ENCODE measurements at regions not wholly inside any gene's neighbourhood (a gene's known extent, or its start where the extent isn't known, plus 50 kb on each side); places are given as distances from the start of the nearest gene placed in this dataset.

DNA sequence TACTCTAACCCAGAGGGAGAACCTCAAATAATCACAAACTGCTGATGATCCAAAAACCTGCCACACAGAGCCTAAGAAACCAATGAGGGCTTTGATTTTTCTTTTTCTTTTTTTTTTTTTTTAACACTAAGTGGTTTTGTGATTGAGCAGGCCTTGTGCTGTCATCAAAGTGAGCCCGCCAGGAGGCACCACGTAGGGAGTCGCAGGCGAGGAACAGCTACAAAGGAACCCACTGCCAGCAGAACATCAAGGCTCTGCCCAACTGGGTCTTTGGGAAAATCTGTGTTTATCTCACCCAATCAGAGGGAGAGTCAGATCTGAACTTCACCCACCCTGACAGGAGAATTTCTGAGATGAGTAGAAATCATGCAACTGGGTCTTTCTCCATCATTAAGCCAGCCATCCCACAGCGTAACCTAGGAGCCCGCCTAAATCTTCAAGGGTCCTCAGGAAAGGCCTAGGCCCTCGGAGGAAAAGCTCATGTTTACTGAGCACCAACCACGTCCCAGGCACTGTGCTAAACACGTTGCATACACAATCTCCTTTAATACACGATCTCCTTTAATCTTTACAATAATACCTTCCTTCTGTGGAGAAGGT lies 126.9 kb upstream of the FSTL4 start:
- Histone ChIP-seq H3K79me1 (ENCODE audit: insufficient read depth, low read depth, low read length, poor library complexity, severe bottlenecking) (no peaks in the 10 kb centered on the region), H3K9ac (ENCODE audit: extremely low read depth, insufficient read length, low read length) (no peak overlapping the region), H4K20me1 (ENCODE audit: control insufficient read depth, insufficient read depth, insufficient read length) (no peaks in the 10 kb centered on the region), H2AFZ (ENCODE audit: low read length) (no peak overlapping the region), H3K56ac (ENCODE audit: insufficient read length, low read depth, low read length) (no peak overlapping the region), H3T11ph (ENCODE audit: low read length) (no peak overlapping the region), H2BK12ac (ENCODE audit: insufficient read length, low read depth, low read length) (no peak overlapping the region), H3K18ac (ENCODE audit: insufficient read length, low read depth, low read length) (no peak overlapping the region), H3K23ac (ENCODE audit: insufficient read length, low read depth, low read length) (no peak overlapping the region), H4K91ac (ENCODE audit: insufficient read length, low read depth, low read length) (no peak overlapping the region), H3K27me3 (ENCODE audit: insufficient read depth, low read length) (no peaks in the 10 kb centered on the region), H3K4me1 (ENCODE audit: insufficient read depth, low read length) (no peaks in the 10 kb centered on the region), H3K14ac (ENCODE audit: insufficient read depth, low read length) (no peak overlapping the region), H2AK5ac (ENCODE audit: insufficient read length, low read length) (no peak overlapping the region), H3K4me2 (ENCODE audit: insufficient read depth, insufficient read length, low read length) (no peak overlapping the region), H2BK120ac (ENCODE audit: low read depth, low read length, poor library complexity, severe bottlenecking) (no peak overlapping the region), H3K9me3 (ENCODE audit: control insufficient read depth, low read depth, low read length) (no peaks in the 10 kb centered on the region), H3K79me2 (ENCODE audit: insufficient read depth, low read length) (no peaks in the 10 kb centered on the region), H4K8ac (replicated peaks; ENCODE audit: insufficient read length, low read depth, low read length) (no peak overlapping the region), H4K5ac (ENCODE audit: insufficient read length, low read depth, low read length) (no peak overlapping the region), H2BK15ac (ENCODE audit: low read depth, low read length) (no peak overlapping the region), H3K23me2 (ENCODE audit: insufficient read length, low read depth, low read length, poor library complexity, severe bottlenecking) (no peaks in the 10 kb centered on the region), H3K4ac (ENCODE audit: low read depth, low read length) (no peak overlapping the region), H2BK20ac (ENCODE audit: low read depth, low read length, poor library complexity, severe bottlenecking) (no peak overlapping the region), H2BK5ac (ENCODE audit: insufficient read length, low read length) (no peak overlapping the region), H3K27ac (ENCODE audit: insufficient read length, low read depth, low read length) (no peak overlapping the region)
- no peak overlapping the region for H3K27ac Mint-ChIP-seq
- no peak for DNase-seq
- H3K4me1 Mint-ChIP-seq = peaks cover 0 to 6% of the 10 kb centered on the region in 2 experiments; a peak in 1 of 4 replicates
- TF ChIP-seq, protein P1, sequence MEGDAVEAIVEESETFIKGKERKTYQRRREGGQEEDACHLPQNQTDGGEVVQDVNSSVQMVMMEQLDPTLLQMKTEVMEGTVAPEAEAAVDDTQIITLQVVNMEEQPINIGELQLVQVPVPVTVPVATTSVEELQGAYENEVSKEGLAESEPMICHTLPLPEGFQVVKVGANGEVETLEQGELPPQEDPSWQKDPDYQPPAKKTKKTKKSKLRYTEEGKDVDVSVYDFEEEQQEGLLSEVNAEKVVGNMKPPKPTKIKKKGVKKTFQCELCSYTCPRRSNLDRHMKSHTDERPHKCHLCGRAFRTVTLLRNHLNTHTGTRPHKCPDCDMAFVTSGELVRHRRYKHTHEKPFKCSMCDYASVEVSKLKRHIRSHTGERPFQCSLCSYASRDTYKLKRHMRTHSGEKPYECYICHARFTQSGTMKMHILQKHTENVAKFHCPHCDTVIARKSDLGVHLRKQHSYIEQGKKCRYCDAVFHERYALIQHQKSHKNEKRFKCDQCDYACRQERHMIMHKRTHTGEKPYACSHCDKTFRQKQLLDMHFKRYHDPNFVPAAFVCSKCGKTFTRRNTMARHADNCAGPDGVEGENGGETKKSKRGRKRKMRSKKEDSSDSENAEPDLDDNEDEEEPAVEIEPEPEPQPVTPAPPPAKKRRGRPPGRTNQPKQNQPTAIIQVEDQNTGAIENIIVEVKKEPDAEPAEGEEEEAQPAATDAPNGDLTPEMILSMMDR (conservative IDR thresholded peaks at IDR 0.05) = no peak
- H3K27me3 Mint-ChIP-seq (ENCODE audit: low read depth) = peaks cover 6% of the 10 kb centered on the region
- WGBS (ENCODE audit: extremely low coverage, insufficient read length, low lambda C conversion rate) = no CpG with 5 or more reads among the region's 10 CpGs
- no peaks in the 10 kb centered on the region; a peak in 1 of 5 replicates for H3K9me3 Mint-ChIP-seq
- H3K4me3 Mint-ChIP-seq = no peak overlapping the region
- H3K36me3 Mint-ChIP-seq (ENCODE audit: insufficient read depth in 1 of 3, low read depth in 3 of 3) = no peaks in the 10 kb centered on the region; a peak in 1 of 7 replicates
